H9 (cell line): ENCODE measurements at regions not wholly inside any gene's neighbourhood (a gene's known extent, or its start where the extent isn't known, plus 50 kb on each side); places are given as distances from the start of the nearest gene placed in this dataset.

Source experiments
- DNase-seq: peaks from one replicate; pipeline ENCODE4 v3.0.0-alpha.2; 2017
- H2AFZ ChIP-seq: one replicate; pipeline ENCODE4 v1.6.1; 2013; ENCODE audit warnings: mild to moderate bottlenecking, low read length, control low read depth, moderate library complexity
- H2AK5ac ChIP-seq: 2 replicates; pipeline ENCODE4 v1.6.1; 2013; ENCODE audit warnings: low read length, control low read depth, mixed read lengths; ENCODE audit not compliant: insufficient read length
- H2BK120ac ChIP-seq: one replicate; pipeline ENCODE4 v1.6.1; 2013; ENCODE audit warnings: low read depth, mild to moderate bottlenecking, low read length, control low read depth, inconsistent platforms; ENCODE audit not compliant: poor library complexity, severe bottlenecking
- H2BK12ac ChIP-seq: 2 replicates; pipeline ENCODE4 v1.6.1; 2013; ENCODE audit warnings: low read length, control low read depth, mixed read lengths, low read depth; ENCODE audit not compliant: insufficient read length
- H2BK15ac ChIP-seq: 2 replicates; pipeline ENCODE4 v1.6.1; 2013; ENCODE audit warnings: low read depth, low read length, control low read depth
- H2BK20ac ChIP-seq: one replicate; pipeline ENCODE4 v1.6.1; 2013; ENCODE audit warnings: low read depth, mild to moderate bottlenecking, low read length, control low read depth, inconsistent platforms; ENCODE audit not compliant: poor library complexity, severe bottlenecking
- H2BK5ac ChIP-seq: 2 replicates; pipeline ENCODE4 v1.6.1; 2013; ENCODE audit warnings: low read length, control low read depth, mixed read lengths; ENCODE audit not compliant: insufficient read length
- H3K14ac ChIP-seq: 2 replicates; pipeline ENCODE4 v1.6.1; 2013; ENCODE audit warnings: low read length, control low read depth; ENCODE audit not compliant: insufficient read depth
- H3K18ac ChIP-seq: 2 replicates; pipeline ENCODE4 v1.6.1; 2013; ENCODE audit warnings: low read depth, mild to moderate bottlenecking, mixed read lengths, low read length, control low read depth; ENCODE audit not compliant: insufficient read length
- H3K23ac ChIP-seq: 2 replicates; pipeline ENCODE4 v1.6.1; 2013; ENCODE audit warnings: low read length, control low read depth, mixed read lengths, low read depth; ENCODE audit not compliant: insufficient read length
- H3K23me2 ChIP-seq: 2 replicates; pipeline ENCODE4 v1.6.1; 2013; ENCODE audit warnings: low read depth, mild to moderate bottlenecking, mixed read lengths, low read length, control low read depth; ENCODE audit not compliant: insufficient read length, poor library complexity, severe bottlenecking
- H3K27ac ChIP-seq: 2 replicates; pipeline ENCODE4 v1.5.1; 2013; ENCODE audit warnings: low read length, control low read depth, mixed read lengths, low read depth; ENCODE audit not compliant: insufficient read length
- H3K27me3 ChIP-seq: 2 replicates; pipeline ENCODE4 v1.6.1; 2013; ENCODE audit warnings: low read length, control low read depth, inconsistent platforms; ENCODE audit not compliant: insufficient read depth
- H3K4ac ChIP-seq: 2 replicates; pipeline ENCODE4 v1.6.1; 2013; ENCODE audit warnings: low read depth, mild to moderate bottlenecking, control low read depth, inconsistent platforms, low read length, moderate library complexity
- H3K4me1 ChIP-seq: 2 replicates; pipeline ENCODE4 v1.6.1; 2013; ENCODE audit warnings: low read length, control low read depth, inconsistent platforms; ENCODE audit not compliant: insufficient read depth
- H3K4me2 ChIP-seq: 2 replicates; pipeline ENCODE4 v1.6.1; 2013; ENCODE audit warnings: low read length, control low read depth, mixed read lengths; ENCODE audit not compliant: insufficient read length, insufficient read depth
- H3K56ac ChIP-seq: 2 replicates; pipeline ENCODE4 v1.6.1; 2013; ENCODE audit warnings: low read depth, mild to moderate bottlenecking, mixed read lengths, low read length, control low read depth; ENCODE audit not compliant: insufficient read length
- H3K79me1 ChIP-seq: 2 replicates; pipeline ENCODE4 v1.6.1; 2013; ENCODE audit warnings: low read depth, mild to moderate bottlenecking, moderate library complexity, low read length, control low read depth, inconsistent platforms; ENCODE audit not compliant: insufficient read depth, poor library complexity, severe bottlenecking
- H3K79me2 ChIP-seq: 2 replicates; pipeline ENCODE4 v1.6.1; 2013; ENCODE audit warnings: low read length, control low read depth, inconsistent platforms; ENCODE audit not compliant: insufficient read depth
- H3K9ac ChIP-seq: 2 replicates; pipeline ENCODE4 v1.6.1; 2013; ENCODE audit warnings: low read length, control low read depth, mixed read lengths; ENCODE audit not compliant: insufficient read length; ENCODE audit errors: extremely low read depth
- H3K9me3 ChIP-seq: one replicate; pipeline ENCODE4 v1.6.1; 2013; ENCODE audit warnings: low read depth, low read length, inconsistent platforms; ENCODE audit not compliant: control insufficient read depth
- H3T11ph ChIP-seq: one replicate; pipeline ENCODE4 v1.6.1; 2013; ENCODE audit warnings: mild to moderate bottlenecking, low read length, control low read depth, inconsistent platforms
- H4K20me1 ChIP-seq: one replicate; pipeline ENCODE4 v1.6.1; 2013; ENCODE audit not compliant: control insufficient read depth, insufficient read length, insufficient read depth
- H4K5ac ChIP-seq: 2 replicates; pipeline ENCODE4 v1.6.1; 2013; ENCODE audit warnings: low read depth, mild to moderate bottlenecking, mixed read lengths, low read length, control low read depth; ENCODE audit not compliant: insufficient read length
- H4K8ac ChIP-seq: replicated peaks from 2 replicates; pipeline ENCODE4 v1.6.1; 2013; ENCODE audit warnings: low read length, control low read depth, mixed read lengths, low read depth; ENCODE audit not compliant: insufficient read length
- H4K91ac ChIP-seq: 2 replicates; pipeline ENCODE4 v1.6.1; 2013; ENCODE audit warnings: low read depth, mild to moderate bottlenecking, moderate library complexity, mixed read lengths, low read length, control low read depth; ENCODE audit not compliant: insufficient read length
- H3K27ac Mint-ChIP-seq, 3 experiments: 2 replicates in 2 of 3; 3 replicates in 1 of 3; pipeline ENCODE4 v1.8.0; 2020 to 2021; ENCODE audit warnings: mixed read lengths in 3 of 3, mild to moderate bottlenecking in 1 of 3, moderate library complexity in 1 of 3
- H3K27me3 Mint-ChIP-seq: 2 replicates; pipeline ENCODE4 v1.8.0; 2021; ENCODE audit warnings: low read depth, mild to moderate bottlenecking, moderate library complexity, mixed read lengths
- H3K36me3 Mint-ChIP-seq, 3 experiments: 2 replicates in 2 of 3; 3 replicates in 1 of 3; pipeline ENCODE4 v1.8.0; 2020 to 2021; ENCODE audit warnings: low read depth in 3 of 3, mixed read lengths in 3 of 3; ENCODE audit not compliant: insufficient read depth in 1 of 3
- H3K4me1 Mint-ChIP-seq, 2 experiments: 2 replicates each; pipeline ENCODE4 v1.8.0; 2020; ENCODE audit warnings: mixed read lengths in 2 of 2
- H3K4me3 Mint-ChIP-seq, 2 experiments: 2 replicates in 1 of 2; 3 replicates in 1 of 2; pipeline ENCODE4 v1.8.0; 2020 to 2021; ENCODE audit warnings: mild to moderate bottlenecking in 2 of 2, mixed read lengths in 2 of 2, moderate library complexity in 1 of 2
- H3K9me3 Mint-ChIP-seq, 2 experiments: 2 replicates in 1 of 2; 3 replicates in 1 of 2; pipeline ENCODE4 v1.8.0; 2020; ENCODE audit warnings: mild to moderate bottlenecking in 2 of 2, mixed read lengths in 2 of 2, moderate library complexity in 1 of 2
- WGBS: extraction: QIAGEN DNeasy Blood & Tissue Kit; methylation state at CpG from one replicate; pipeline ENCODE4 v1.1.7; 2013; ENCODE audit warnings: missing lambda C conversion rate, low lambda C conversion rate, mixed read lengths; ENCODE audit not compliant: insufficient read length; ENCODE audit errors: extremely low coverage; 5-methylcytosine and 5-hydroxymethylcytosine counted together
- TF ChIP-seq, protein P1 (sequence below): fragments of 200-600 bp; sonication (generic); conservative IDR thresholded peaks from 3 replicates; pipeline ENCODE4 v1.8.0; 2021; ENCODE audit warnings: antibody characterized with exemption, mild to moderate bottlenecking

DNA sequence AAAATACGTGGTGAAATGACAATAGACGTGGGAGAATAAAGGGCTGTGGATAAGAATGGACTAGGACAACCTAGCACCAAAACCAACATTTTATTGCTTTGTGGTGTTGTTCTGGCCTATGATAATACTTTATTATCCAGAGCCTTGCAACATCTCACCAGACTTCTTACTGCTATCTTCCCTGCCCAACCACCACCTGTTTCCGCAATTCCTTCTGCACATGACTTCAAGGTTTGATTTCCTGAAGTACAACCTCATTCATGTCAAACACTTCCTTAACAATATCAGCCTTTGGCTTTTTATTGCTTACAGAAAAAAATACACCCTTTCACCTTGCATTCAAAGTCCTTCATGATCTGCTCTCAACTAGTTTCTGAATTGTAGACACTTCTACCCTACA, 84.8 kb downstream of the RTL3 start:
- H3K27me3 ChIP-seq: no peaks in the 10 kb centered on the region
- no peaks in the 10 kb centered on the region for H3K4me1 ChIP-seq
- no peak overlapping the region for H2BK20ac ChIP-seq
- no peak overlapping the region for H2BK5ac ChIP-seq
- no peak overlapping the region for H2BK15ac ChIP-seq
- H3K79me1 ChIP-seq: no peaks in the 10 kb centered on the region
- no peak overlapping the region for H3K4me3 Mint-ChIP-seq
- no peak overlapping the region for H2AFZ ChIP-seq
- no peak overlapping the region for H3K9ac ChIP-seq
- no peak overlapping the region for H4K5ac ChIP-seq
- no peak overlapping the region for H2BK12ac ChIP-seq
- no CpG with 5 or more reads among the region's 3 CpGs for WGBS
- DNase-seq: no peak
- no peaks in the 10 kb centered on the region for H3K27me3 Mint-ChIP-seq
- H3K18ac ChIP-seq: no peak overlapping the region
- no peak overlapping the region for H3K14ac ChIP-seq
- H3K79me2 ChIP-seq: no peaks in the 10 kb centered on the region
- no peak overlapping the region for H4K8ac ChIP-seq
- no peak overlapping the region for H3K4ac ChIP-seq
- peaks cover 56 to 60% of the 10 kb centered on the region in 2 experiments for H3K9me3 Mint-ChIP-seq
- H3K23me2 ChIP-seq: no peaks in the 10 kb centered on the region
- no peak overlapping the region for H2BK120ac ChIP-seq
- H2AK5ac ChIP-seq: no peak overlapping the region
- no peaks in the 10 kb centered on the region for H4K20me1 ChIP-seq
- H3K23ac ChIP-seq: no peak overlapping the region
- TF ChIP-seq, protein P1, sequence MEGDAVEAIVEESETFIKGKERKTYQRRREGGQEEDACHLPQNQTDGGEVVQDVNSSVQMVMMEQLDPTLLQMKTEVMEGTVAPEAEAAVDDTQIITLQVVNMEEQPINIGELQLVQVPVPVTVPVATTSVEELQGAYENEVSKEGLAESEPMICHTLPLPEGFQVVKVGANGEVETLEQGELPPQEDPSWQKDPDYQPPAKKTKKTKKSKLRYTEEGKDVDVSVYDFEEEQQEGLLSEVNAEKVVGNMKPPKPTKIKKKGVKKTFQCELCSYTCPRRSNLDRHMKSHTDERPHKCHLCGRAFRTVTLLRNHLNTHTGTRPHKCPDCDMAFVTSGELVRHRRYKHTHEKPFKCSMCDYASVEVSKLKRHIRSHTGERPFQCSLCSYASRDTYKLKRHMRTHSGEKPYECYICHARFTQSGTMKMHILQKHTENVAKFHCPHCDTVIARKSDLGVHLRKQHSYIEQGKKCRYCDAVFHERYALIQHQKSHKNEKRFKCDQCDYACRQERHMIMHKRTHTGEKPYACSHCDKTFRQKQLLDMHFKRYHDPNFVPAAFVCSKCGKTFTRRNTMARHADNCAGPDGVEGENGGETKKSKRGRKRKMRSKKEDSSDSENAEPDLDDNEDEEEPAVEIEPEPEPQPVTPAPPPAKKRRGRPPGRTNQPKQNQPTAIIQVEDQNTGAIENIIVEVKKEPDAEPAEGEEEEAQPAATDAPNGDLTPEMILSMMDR: no peak
- H3K9me3 ChIP-seq: peaks cover 14% of the 10 kb centered on the region
- H3K36me3 Mint-ChIP-seq: no peaks in the 10 kb centered on the region; a peak in 1 of 7 replicates
- no peak overlapping the region for H3K27ac Mint-ChIP-seq
- no peak overlapping the region for H3K4me2 ChIP-seq
- 0 out of 4 replicates have a peak, but pooled peaks cover 2 to 3% of the 10 kb centered on the region in 2 experiments for H3K4me1 Mint-ChIP-seq
- no peak overlapping the region for H3K56ac ChIP-seq
- no peak overlapping the region for H3K27ac ChIP-seq
- H4K91ac ChIP-seq: no peak overlapping the region
- H3T11ph ChIP-seq: no peak overlapping the region
